ENCODE measurements at regions not wholly inside any gene's neighbourhood (a gene's known extent, or its start where the extent isn't known, plus 50 kb on each side); places are given as distances from the start of the nearest gene placed in this dataset.

DNA sequence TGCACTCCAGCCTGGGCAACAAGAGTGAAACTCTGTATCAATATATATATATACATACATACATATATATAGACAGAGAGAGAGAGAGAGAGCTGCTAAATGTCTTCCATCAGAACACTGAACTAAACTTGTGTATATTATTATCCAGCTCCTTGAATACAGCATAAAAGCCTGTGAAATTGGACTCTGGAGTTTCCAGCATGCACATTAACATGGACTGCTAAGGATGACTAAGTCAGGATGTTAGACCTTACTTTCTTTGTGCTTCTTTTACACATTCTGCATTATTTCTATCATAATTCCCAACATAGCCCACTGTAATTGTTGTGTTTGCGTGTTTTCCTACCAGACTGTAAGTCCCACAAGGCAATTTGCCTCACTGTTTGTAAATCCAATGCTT, 259.1 kb downstream of the TGFB2 start:
- Histone ChIP-seq H3K36me3 (ENCODE audit: control insufficient read depth, insufficient read depth, low read length) (no peaks in the 10 kb centered on the region), H3K27me3 (ENCODE audit: control insufficient read depth, insufficient read depth, low read length) (no peaks in the 10 kb centered on the region), H3K27ac (ENCODE audit: low read depth, low read length) (no peak overlapping the region), H3K9ac (ENCODE audit: low read depth, low read length) (no peak overlapping the region), H3K4me1 (ENCODE audit: control insufficient read depth, insufficient read depth, low read length) (no peaks in the 10 kb centered on the region), H3K9me3 (ENCODE audit: control insufficient read depth, insufficient read depth, low read length) (no peaks in the 10 kb centered on the region; the same call in 1 of the 2 replicates), H3K4me3 (ENCODE audit: low read depth, low read length) (no peak overlapping the region)

DNA sequence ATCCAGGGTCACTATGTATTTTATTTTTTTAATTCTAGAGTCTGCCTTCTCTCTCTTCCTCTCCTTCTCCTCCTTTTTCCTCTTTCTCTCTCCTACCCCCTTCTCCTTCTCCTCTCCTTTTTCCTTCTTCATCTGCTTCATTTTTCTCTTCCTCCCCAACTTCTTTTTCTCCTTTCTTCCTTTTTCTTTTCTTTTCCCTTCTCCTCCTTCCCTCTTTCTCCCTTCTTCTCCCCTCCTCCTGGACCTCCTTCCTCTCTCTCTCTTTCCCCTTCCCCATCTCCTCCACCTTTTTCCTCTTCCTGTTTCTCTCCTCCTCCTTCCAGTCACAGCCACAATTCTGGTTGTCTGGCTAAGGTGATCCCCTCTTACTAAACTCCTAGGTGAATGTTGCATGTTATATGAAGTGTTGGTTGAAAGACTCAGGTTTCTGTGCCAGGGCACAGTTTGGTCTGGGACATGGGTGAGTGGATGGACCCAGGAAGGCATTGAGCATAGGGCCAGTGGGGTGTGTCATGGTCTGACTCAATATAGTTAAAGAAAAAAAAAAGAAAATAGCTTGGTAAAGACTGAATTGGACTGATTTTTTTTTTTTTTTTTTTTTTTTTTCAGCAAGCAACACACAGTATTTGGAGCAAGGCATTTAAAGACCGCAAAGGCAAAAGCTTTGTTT, 266.9 kb downstream of the TGFB2 start:
- Histone ChIP-seq H3K9me3 (ENCODE audit: control insufficient read depth, insufficient read depth, low read length) (peaks cover 3% of the 10 kb centered on the region; the same call in 1 of the 2 replicates), H3K4me1 (ENCODE audit: control insufficient read depth, insufficient read depth, low read length) (peaks cover 14% of the 10 kb centered on the region), H3K4me3 (ENCODE audit: low read depth, low read length) (no peak overlapping the region), H3K27me3 (ENCODE audit: control insufficient read depth, insufficient read depth, low read length) (no peaks in the 10 kb centered on the region), H3K36me3 (ENCODE audit: control insufficient read depth, insufficient read depth, low read length) (no peaks in the 10 kb centered on the region), H3K9ac (ENCODE audit: low read depth, low read length) (no peak overlapping the region), H3K27ac (ENCODE audit: low read depth, low read length) (no peak overlapping the region)

DNA sequence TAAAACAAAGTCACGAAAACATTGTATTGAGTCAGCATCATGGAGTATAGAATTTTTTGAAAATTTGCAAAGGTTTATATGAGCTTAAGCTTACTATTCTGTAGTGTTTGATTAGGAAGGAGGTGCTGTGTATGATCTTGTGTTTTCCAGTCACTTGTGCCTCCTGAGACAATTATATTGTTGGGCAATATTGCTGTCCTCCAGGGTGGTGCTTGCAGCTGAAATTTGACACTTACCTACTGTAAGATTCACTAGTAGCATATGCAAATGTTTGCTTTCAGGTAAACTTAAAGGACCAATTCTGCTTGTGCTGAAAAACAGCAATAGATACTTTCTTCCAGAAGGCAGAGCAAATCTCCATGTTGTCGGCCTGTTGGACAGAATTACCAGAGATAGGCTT, 268.0 kb downstream of the TGFB2 start:
- peaks cover 21% of the 10 kb centered on the region for H3K4me1 ChIP-seq (ENCODE audit: control insufficient read depth, insufficient read depth, low read length)
- H3K9me3 ChIP-seq (ENCODE audit: control insufficient read depth, insufficient read depth, low read length): peaks cover 3% of the 10 kb centered on the region; the same call in 1 of the 2 replicates
- no peak overlapping the region for H3K4me3 ChIP-seq (ENCODE audit: low read depth, low read length)
- H3K27ac ChIP-seq (ENCODE audit: low read depth, low read length): no peak overlapping the region
- H3K9ac ChIP-seq (ENCODE audit: low read depth, low read length): no peak overlapping the region
- H3K36me3 ChIP-seq (ENCODE audit: control insufficient read depth, insufficient read depth, low read length): no peaks in the 10 kb centered on the region
- no peaks in the 10 kb centered on the region for H3K27me3 ChIP-seq (ENCODE audit: control insufficient read depth, insufficient read depth, low read length)

DNA sequence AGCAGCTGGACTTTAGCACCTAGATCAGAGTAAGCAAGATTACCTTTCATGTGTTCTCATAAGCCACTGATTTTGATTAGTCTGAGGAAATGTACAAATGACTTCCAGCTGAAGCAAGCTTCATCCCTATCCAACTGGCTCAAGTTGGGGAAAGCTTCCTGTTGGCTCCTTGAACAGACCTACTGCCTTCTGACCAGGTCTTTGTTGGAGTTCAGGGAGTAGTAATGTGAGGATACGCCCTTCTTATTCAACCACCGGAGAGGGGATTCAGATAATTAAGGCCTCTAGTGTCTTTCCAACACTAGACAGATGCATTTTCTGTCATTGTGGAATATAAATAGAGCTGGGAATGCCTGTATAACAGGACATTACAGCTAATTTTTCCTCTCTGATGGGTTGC, 268.9 kb downstream of the TGFB2 start:
- Histone ChIP-seq H3K27me3 (ENCODE audit: control insufficient read depth, insufficient read depth, low read length) (no peaks in the 10 kb centered on the region), H3K4me3 (ENCODE audit: low read depth, low read length) (no peak overlapping the region), H3K27ac (ENCODE audit: low read depth, low read length) (no peak overlapping the region), H3K9me3 (ENCODE audit: control insufficient read depth, insufficient read depth, low read length) (0 out of 2 replicates have a peak, but pooled peaks cover 3% of the 10 kb centered on the region), H3K4me1 (ENCODE audit: control insufficient read depth, insufficient read depth, low read length) (peaks cover 21% of the 10 kb centered on the region), H3K36me3 (ENCODE audit: control insufficient read depth, insufficient read depth, low read length) (no peaks in the 10 kb centered on the region), H3K9ac (ENCODE audit: low read depth, low read length) (no peak overlapping the region)

DNA sequence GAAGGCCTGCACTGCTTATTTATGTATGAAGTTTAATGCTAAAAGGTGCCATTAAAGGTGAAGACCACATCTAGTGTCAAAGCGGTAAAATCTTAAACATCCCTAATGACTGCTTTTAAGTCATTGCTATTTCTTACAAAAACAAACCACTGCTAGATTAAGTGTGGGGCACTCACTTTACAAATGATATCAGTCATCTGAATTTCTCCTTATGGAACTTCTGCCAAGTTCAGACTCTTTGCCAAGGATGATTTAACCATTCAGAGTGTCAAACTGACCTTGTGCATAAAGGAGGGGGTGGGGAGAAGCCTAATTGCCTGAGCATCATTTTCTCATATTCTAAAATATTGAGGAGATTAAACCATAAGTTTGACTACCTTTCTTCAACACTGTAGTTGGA, 271.5 kb downstream of the TGFB2 start:
- no peaks in the 10 kb centered on the region for H3K36me3 ChIP-seq (ENCODE audit: control insufficient read depth, insufficient read depth, low read length)
- 0 out of 2 replicates have a peak, but pooled peaks cover 3% of the 10 kb centered on the region for H3K9me3 ChIP-seq (ENCODE audit: control insufficient read depth, insufficient read depth, low read length)
- no peaks in the 10 kb centered on the region for H3K27me3 ChIP-seq (ENCODE audit: control insufficient read depth, insufficient read depth, low read length)
- no peak overlapping the region for H3K27ac ChIP-seq (ENCODE audit: low read depth, low read length)
- no peak overlapping the region for H3K4me3 ChIP-seq (ENCODE audit: low read depth, low read length)
- H3K9ac ChIP-seq (ENCODE audit: low read depth, low read length): no peak overlapping the region
- peaks cover 17% of the 10 kb centered on the region for H3K4me1 ChIP-seq (ENCODE audit: control insufficient read depth, insufficient read depth, low read length)

DNA sequence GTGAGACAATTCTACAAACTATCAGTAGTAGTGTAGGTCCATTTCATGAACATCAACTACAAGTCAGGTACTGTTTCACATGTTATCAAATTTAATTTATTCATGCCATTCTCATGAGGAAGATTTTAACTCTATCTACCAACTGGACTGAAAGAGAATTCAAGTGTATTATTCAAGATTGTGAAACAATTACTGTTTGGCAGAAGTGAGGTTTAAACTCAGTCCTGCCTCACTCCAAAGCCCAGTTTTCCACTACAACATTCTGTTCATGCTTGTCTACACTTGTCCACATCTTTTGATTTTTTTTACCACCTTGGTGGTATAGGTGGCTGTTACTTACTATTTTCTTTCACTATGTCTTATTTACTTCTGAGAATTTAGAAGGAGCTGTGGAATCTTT, 272.9 kb downstream of the TGFB2 start:
- no peak overlapping the region for H3K27ac ChIP-seq (ENCODE audit: low read depth, low read length)
- H3K36me3 ChIP-seq (ENCODE audit: control insufficient read depth, insufficient read depth, low read length): no peaks in the 10 kb centered on the region
- peaks cover 14% of the 10 kb centered on the region for H3K4me1 ChIP-seq (ENCODE audit: control insufficient read depth, insufficient read depth, low read length)
- H3K27me3 ChIP-seq (ENCODE audit: control insufficient read depth, insufficient read depth, low read length): no peaks in the 10 kb centered on the region
- H3K9me3 ChIP-seq (ENCODE audit: control insufficient read depth, insufficient read depth, low read length): 0 out of 2 replicates have a peak, but pooled peaks cover 3% of the 10 kb centered on the region
- no peak overlapping the region for H3K9ac ChIP-seq (ENCODE audit: low read depth, low read length)
- H3K4me3 ChIP-seq (ENCODE audit: low read depth, low read length): no peak overlapping the region

DNA sequence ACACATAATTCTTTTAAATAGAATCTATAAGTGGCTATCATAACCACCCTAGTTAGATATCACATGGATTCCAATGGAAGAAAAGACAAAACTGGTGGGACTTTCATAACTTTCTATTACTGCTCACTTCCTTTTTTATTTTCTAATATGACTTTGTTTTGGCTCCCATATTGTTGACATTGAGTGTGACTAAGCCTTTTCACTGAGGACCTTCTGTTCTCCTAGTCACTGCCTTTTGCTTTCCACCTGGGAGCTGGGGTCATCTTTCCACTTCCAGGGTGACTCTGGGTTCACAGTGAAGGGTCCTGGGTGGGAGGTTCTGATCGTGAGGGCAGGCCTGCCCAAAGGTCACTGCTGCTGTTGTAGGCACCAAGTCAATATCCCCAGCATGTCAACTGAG, 275.8 kb downstream of the TGFB2 start:
- Histone ChIP-seq H3K36me3 (ENCODE audit: control insufficient read depth, insufficient read depth, low read length) (no peaks in the 10 kb centered on the region), H3K9ac (ENCODE audit: low read depth, low read length) (no peak overlapping the region), H3K4me3 (ENCODE audit: low read depth, low read length) (no peak overlapping the region), H3K27ac (ENCODE audit: low read depth, low read length) (no peak overlapping the region), H3K4me1 (ENCODE audit: control insufficient read depth, insufficient read depth, low read length) (0 out of 2 replicates have a peak, but pooled peaks cover 7% of the 10 kb centered on the region), H3K9me3 (ENCODE audit: control insufficient read depth, insufficient read depth, low read length) (no peaks in the 10 kb centered on the region), H3K27me3 (ENCODE audit: control insufficient read depth, insufficient read depth, low read length) (no peaks in the 10 kb centered on the region)

DNA sequence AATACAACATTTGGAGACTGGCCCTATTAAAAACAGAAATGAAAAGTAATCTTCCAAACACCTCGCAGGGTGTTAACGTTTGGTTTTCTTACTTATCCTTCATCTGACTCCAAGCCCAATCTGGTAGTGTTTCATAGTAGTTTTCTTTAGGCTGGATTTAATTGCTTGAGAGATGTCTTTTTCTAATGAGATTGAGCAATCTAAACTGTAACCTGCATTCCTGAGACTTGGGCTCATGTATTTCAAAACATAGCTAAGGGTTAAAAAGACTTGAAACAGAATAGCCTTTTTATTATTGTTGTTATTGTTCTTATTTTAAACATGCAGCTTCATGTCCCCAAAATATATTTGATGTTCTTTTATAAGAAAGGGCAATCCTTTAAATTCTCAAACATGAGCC, 278.9 kb downstream of the TGFB2 start:
- no peak overlapping the region for H3K4me3 ChIP-seq (ENCODE audit: low read depth, low read length)
- no peaks in the 10 kb centered on the region for H3K27me3 ChIP-seq (ENCODE audit: control insufficient read depth, insufficient read depth, low read length)
- no peaks in the 10 kb centered on the region for H3K9me3 ChIP-seq (ENCODE audit: control insufficient read depth, insufficient read depth, low read length)
- no peaks in the 10 kb centered on the region for H3K4me1 ChIP-seq (ENCODE audit: control insufficient read depth, insufficient read depth, low read length)
- no peaks in the 10 kb centered on the region for H3K36me3 ChIP-seq (ENCODE audit: control insufficient read depth, insufficient read depth, low read length)
- H3K9ac ChIP-seq (ENCODE audit: low read depth, low read length): no peak overlapping the region
- no peak overlapping the region for H3K27ac ChIP-seq (ENCODE audit: low read depth, low read length)

DNA sequence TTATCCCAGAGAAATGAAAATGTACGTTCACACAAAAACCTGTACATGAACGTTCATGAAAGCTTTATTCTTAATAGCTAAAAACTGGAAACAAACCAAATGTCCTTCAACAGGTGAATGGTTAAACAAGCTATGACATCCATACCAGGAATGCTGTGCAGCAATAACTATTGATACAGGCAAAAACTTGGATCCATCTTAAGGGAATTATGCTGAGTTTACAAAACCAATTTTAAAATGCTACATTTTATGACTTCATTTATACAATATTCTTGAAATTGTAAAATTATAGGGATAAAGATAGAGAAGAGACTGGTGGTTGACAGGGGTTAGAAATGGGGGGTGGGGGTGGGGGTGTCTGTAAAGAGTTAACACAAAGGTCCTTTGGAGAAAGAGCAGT, 280.3 kb downstream of the TGFB2 start:
- Histone ChIP-seq H3K4me1 (ENCODE audit: control insufficient read depth, insufficient read depth, low read length) (no peaks in the 10 kb centered on the region), H3K9me3 (ENCODE audit: control insufficient read depth, insufficient read depth, low read length) (no peaks in the 10 kb centered on the region), H3K9ac (ENCODE audit: low read depth, low read length) (no peak overlapping the region), H3K36me3 (ENCODE audit: control insufficient read depth, insufficient read depth, low read length) (no peaks in the 10 kb centered on the region), H3K4me3 (ENCODE audit: low read depth, low read length) (no peak overlapping the region), H3K27me3 (ENCODE audit: control insufficient read depth, insufficient read depth, low read length) (no peaks in the 10 kb centered on the region), H3K27ac (ENCODE audit: low read depth, low read length) (no peak overlapping the region)

DNA sequence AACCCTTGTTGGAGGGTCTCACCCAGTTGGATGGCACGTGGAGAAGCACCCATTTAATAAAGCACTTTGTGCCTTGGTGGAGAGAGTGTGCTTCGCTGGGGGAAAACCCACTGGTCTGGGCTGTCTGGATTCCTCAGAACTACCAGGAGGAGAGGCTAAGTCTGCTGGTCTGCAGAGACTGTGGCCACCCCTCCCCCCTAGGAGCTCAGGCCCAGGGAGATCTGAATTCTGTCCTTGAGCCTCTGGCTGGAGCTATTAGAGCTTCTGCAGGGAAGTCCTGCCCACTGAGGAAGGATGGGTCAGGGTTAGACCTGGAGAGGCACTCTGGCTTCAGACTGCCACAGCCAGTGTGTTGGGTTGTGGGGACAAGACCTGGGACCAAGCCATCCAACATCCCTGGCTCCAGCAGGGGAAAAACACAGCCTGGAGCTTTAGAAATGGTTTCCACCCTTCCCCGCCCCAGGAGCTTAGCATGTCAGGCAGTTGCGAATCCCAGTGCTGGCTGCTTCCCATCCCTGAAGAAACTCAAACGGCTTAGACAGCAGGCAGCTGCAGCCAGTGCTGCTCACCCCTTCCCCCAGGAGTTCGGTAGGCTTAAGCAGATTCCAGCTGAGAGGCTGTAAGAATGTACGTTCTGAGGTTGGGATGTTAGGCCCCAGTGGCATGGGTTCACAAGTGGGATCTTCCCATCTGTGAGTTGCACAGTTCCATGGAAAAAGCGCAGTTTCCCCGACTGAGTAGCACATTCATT, 288.3 kb downstream of the TGFB2 start:
- H3K4me1 ChIP-seq (ENCODE audit: control insufficient read depth, insufficient read depth, low read length): no peaks in the 10 kb centered on the region
- no peaks in the 10 kb centered on the region for H3K36me3 ChIP-seq (ENCODE audit: control insufficient read depth, insufficient read depth, low read length)
- H3K9me3 ChIP-seq (ENCODE audit: control insufficient read depth, insufficient read depth, low read length): no peaks in the 10 kb centered on the region
- no peak overlapping the region for H3K4me3 ChIP-seq (ENCODE audit: low read depth, low read length)
- no peak overlapping the region for H3K9ac ChIP-seq (ENCODE audit: low read depth, low read length)
- H3K27me3 ChIP-seq (ENCODE audit: control insufficient read depth, insufficient read depth, low read length): no peaks in the 10 kb centered on the region
- H3K27ac ChIP-seq (ENCODE audit: low read depth, low read length): no peak overlapping the region

DNA sequence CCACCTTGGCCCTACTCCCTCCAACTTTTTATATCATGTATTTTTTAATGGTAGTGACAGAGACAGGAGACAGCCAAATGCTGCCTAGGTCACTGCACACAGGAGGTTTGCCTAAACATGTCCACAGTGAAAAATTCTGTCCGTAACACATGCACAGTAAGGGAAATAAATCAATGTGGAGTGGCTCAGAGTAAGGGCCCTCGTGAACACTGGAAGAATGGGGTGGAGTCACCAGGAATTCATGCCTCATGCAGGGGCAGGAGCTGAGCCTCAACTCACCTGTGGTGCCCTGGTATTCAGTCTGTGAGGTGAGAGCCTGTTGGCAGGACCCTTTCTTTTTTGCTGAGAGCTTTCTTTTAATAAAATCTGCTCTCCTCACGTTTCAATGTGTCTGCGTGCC, 289.1 kb downstream of the TGFB2 start:
- H3K9ac ChIP-seq (ENCODE audit: low read depth, low read length): no peak overlapping the region
- H3K36me3 ChIP-seq (ENCODE audit: control insufficient read depth, insufficient read depth, low read length): no peaks in the 10 kb centered on the region
- H3K4me3 ChIP-seq (ENCODE audit: low read depth, low read length): no peak overlapping the region
- H3K9me3 ChIP-seq (ENCODE audit: control insufficient read depth, insufficient read depth, low read length): no peaks in the 10 kb centered on the region
- H3K27me3 ChIP-seq (ENCODE audit: control insufficient read depth, insufficient read depth, low read length): no peaks in the 10 kb centered on the region
- H3K4me1 ChIP-seq (ENCODE audit: control insufficient read depth, insufficient read depth, low read length): no peaks in the 10 kb centered on the region
- H3K27ac ChIP-seq (ENCODE audit: low read depth, low read length): no peak overlapping the region
